Endothelial cell (in vitro differentiated cells): ENCODE measurements at regions not wholly inside any gene's neighbourhood (a gene's known extent, or its start where the extent isn't known, plus 50 kb on each side); places are given as distances from the start of the nearest gene placed in this dataset.

Source experiments
- DNase-seq: peaks from one replicate; pipeline ENCODE4 v3.0.0; 2021; ENCODE audit warnings: low spot score
- H3K27ac Mint-ChIP-seq: one replicate; pipeline ENCODE4 v1.8.0; 2021; ENCODE audit warnings: mixed read lengths, inconsistent platforms; ENCODE audit not compliant: unreplicated experiment
- H3K27me3 Mint-ChIP-seq: one replicate; pipeline ENCODE4 v1.8.0; 2021; ENCODE audit warnings: mild to moderate bottlenecking, moderate library complexity, mixed read lengths, inconsistent platforms; ENCODE audit not compliant: unreplicated experiment
- H3K36me3 Mint-ChIP-seq: one replicate; pipeline ENCODE4 v1.8.0; 2021; ENCODE audit warnings: mild to moderate bottlenecking, low read depth, mixed read lengths, inconsistent platforms; ENCODE audit not compliant: unreplicated experiment
- H3K4me1 Mint-ChIP-seq: one replicate; pipeline ENCODE4 v1.8.0; 2021; ENCODE audit warnings: mild to moderate bottlenecking, mixed read lengths, inconsistent platforms; ENCODE audit not compliant: unreplicated experiment
- H3K4me3 Mint-ChIP-seq: one replicate; pipeline ENCODE4 v1.8.0; 2021; ENCODE audit warnings: mild to moderate bottlenecking, mixed read lengths, inconsistent platforms; ENCODE audit not compliant: unreplicated experiment
- H3K9me3 Mint-ChIP-seq: one replicate; pipeline ENCODE4 v1.8.0; 2021; ENCODE audit warnings: mixed read lengths, inconsistent platforms; ENCODE audit not compliant: unreplicated experiment
- TF ChIP-seq, protein P1 (sequence below): fragments of 200-600 bp; sonication (generic); IDR thresholded peaks from one replicate; pipeline ENCODE4 v1.5.0; 2021; ENCODE audit warnings: antibody characterized with exemption; ENCODE audit not compliant: unreplicated experiment

DNA sequence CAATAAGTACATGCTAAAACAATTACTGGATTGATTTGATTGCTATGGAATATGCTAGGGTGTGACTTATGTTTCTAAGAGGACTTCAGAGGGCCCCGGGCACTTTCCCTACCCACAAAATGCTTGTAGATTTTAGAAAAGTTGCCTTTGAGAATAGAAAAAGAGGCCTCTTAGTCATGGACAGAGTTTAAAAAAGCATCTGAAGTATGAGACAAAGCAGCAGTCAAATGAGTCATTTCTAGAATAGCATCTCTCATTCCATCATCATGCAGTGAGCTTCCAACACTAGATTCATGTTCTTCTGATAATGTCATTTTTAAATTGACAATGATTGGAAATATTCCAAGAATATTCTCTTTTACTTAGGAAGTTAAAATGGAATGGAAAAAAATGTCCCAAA, 675.1 kb upstream of the PCDH15 start:
- no peaks in the 10 kb centered on the region for H3K36me3 Mint-ChIP-seq
- H3K27me3 Mint-ChIP-seq, result no peaks in the 10 kb centered on the region
- TF ChIP-seq, protein P1, sequence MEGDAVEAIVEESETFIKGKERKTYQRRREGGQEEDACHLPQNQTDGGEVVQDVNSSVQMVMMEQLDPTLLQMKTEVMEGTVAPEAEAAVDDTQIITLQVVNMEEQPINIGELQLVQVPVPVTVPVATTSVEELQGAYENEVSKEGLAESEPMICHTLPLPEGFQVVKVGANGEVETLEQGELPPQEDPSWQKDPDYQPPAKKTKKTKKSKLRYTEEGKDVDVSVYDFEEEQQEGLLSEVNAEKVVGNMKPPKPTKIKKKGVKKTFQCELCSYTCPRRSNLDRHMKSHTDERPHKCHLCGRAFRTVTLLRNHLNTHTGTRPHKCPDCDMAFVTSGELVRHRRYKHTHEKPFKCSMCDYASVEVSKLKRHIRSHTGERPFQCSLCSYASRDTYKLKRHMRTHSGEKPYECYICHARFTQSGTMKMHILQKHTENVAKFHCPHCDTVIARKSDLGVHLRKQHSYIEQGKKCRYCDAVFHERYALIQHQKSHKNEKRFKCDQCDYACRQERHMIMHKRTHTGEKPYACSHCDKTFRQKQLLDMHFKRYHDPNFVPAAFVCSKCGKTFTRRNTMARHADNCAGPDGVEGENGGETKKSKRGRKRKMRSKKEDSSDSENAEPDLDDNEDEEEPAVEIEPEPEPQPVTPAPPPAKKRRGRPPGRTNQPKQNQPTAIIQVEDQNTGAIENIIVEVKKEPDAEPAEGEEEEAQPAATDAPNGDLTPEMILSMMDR, result no peak
- H3K4me3 Mint-ChIP-seq, result no peak overlapping the region
- no peaks in the 10 kb centered on the region for H3K4me1 Mint-ChIP-seq
- no peaks in the 10 kb centered on the region for H3K9me3 Mint-ChIP-seq
- DNase-seq, result no peak
- no peak overlapping the region for H3K27ac Mint-ChIP-seq

DNA sequence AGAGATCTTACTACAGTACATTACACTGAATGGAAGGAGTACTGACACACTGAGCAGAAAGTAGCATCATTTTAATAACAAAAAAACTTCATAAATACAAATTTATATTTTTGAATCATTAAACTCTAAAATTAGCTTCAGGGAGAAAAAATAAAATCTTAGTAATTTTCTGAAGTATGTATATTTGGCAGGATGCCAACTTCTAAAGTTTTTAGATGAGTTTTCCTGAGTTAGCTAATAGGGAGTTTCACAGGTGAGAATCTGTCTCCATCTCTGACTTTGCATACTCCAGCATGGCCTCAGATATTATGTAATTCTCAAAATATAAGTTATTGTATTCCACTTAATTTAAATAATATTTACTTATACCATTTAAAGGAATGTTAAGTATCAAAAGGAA, 673.2 kb upstream of the PCDH15 start:
- Mint-ChIP-seq H3K36me3 (no peaks in the 10 kb centered on the region), H3K27ac (no peak overlapping the region)

DNA sequence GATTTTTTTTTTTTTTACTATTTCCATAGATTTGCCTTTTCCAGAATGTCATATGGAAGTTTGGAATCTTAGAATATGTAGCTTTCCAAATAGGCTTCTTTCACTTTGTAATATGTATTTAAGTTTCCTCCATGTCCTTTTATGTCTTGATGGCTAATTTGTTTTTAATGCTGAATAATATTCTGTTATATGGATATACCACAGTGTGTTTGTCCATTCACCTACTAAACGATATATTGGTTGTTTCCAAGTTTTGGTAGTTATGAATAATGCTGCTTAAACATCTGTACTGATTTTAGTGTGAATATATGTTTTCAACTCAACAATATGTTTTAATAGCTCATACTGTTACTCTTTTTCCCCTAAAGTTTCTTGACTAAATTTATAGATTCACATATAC, 669.8 kb upstream of the PCDH15 start:
- H3K9me3 Mint-ChIP-seq, result no peaks in the 10 kb centered on the region
- H3K4me3 Mint-ChIP-seq, result no peak overlapping the region
- DNase-seq, result no peak
- no peak overlapping the region for H3K27ac Mint-ChIP-seq
- H3K36me3 Mint-ChIP-seq, result no peaks in the 10 kb centered on the region
- TF ChIP-seq, protein P1, result no peak
- H3K4me1 Mint-ChIP-seq, result peaks cover 6% of the 10 kb centered on the region
- no peaks in the 10 kb centered on the region for H3K27me3 Mint-ChIP-seq

More for the DNA sequence above, 673.2 kb upstream of the PCDH15 start:
- Mint-ChIP-seq H3K27me3 (no peaks in the 10 kb centered on the region), H3K4me1 (no peaks in the 10 kb centered on the region), H3K4me3 (no peak overlapping the region), H3K9me3 (no peaks in the 10 kb centered on the region)
- TF ChIP-seq, protein P1, result no peak
- no peak for DNase-seq

DNA sequence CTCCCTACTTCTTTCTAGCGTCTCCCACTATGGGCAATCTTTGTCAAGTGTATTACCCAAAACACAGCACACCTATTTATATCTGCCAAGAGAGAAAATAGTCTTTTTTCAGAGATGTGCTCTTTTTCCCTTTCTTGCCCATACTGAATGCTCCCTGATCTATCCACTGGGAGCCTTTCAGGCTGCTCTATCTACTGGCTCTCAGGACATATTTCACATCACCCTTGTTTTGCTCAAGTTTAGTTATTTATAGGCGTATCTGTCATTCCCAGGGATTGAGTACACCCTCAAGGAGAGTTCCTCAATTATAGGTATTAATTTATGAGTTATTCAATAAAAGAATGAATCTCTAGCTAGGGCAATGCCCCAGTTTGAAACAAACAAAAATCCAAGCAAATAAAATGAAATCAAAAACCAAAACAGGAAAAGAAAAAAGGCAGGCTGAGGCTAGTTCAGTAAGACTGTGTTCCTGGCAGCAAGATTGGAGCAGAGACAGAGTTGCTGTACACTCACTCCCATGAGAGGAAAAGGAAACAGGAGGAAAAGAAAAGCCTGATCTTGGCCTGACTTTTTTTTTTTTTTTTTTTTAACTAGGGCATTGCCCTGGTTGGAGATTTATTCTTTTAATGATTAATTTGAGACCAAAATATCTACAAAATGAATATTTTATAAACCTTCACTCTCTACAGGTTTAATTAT, 665.9 kb upstream of the PCDH15 start:
- Mint-ChIP-seq H3K27ac (peak overlapping the region; percentile 58), H3K27me3 (no peaks in the 10 kb centered on the region), H3K4me1 (peaks cover 6% of the 10 kb centered on the region), H3K36me3 (no peaks in the 10 kb centered on the region), H3K9me3 (no peaks in the 10 kb centered on the region), H3K4me3 (no peak overlapping the region)
- no peak for DNase-seq
- TF ChIP-seq, protein P1, result no peak

DNA sequence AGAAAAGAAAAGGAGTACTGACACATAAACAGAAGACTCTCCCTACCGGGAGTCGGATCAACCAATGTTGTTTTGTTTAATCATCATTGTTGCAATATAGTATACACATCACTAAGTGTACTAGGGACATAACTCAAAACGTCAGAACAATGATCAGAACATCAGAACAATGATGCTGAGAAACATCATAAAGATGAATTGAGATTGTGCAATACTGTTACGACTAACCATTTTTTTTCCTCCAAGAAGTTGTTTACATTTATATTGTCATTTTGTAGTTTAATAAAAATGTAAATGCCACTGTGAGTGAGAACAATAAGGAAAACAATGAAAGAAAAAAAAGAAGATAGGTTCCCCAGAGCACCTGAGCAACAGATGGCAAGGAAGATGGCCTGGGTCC, 663.1 kb upstream of the PCDH15 start:
- Mint-ChIP-seq H3K4me3 (no peak overlapping the region), H3K27ac (no peak overlapping the region)

More for the DNA sequence above, 663.1 kb upstream of the PCDH15 start:
- DNase-seq, result no peak
- Mint-ChIP-seq H3K9me3 (no peaks in the 10 kb centered on the region), H3K4me1 (peaks cover 6% of the 10 kb centered on the region), H3K27me3 (no peaks in the 10 kb centered on the region), H3K36me3 (no peaks in the 10 kb centered on the region)
- TF ChIP-seq, protein P1, result no peak
